ENCODE measurements at regions not wholly inside any gene's neighbourhood (a gene's known extent, or its start where the extent isn't known, plus 50 kb on each side); places are given as distances from the start of the nearest gene placed in this dataset.

GRCh38 chr20:56808732-56809131 is 179.6 kb downstream of the TFAP2C start:
- TF ChIP-seq CTCF (IDR thresholded peaks at IDR 0.05) (no peak), POLR2AphosphoS5 (IDR thresholded peaks at IDR 0.05; ENCODE audit: insufficient read depth in 1 of 2, low read depth in 1 of 2) (no peak)

Data from vagina (tissue), 2 donors.